PC-9 (cell line): ENCODE measurements at regions not wholly inside any gene's neighbourhood (a gene's known extent, or its start where the extent isn't known, plus 50 kb on each side); places are given as distances from the start of the nearest gene placed in this dataset.

ENCODE experiments used
- CTCF ChIP-seq: fragments of 200-600 bp; sonication (generic); conservative IDR thresholded peaks from 2 replicates; pipeline ENCODE4 v1.6.1; 2017; ENCODE audit warnings: mixed run types, antibody characterized with exemption, mild to moderate bottlenecking, moderate library complexity
- EZH2 ChIP-seq: fragments of 200-600 bp; sonication (generic); IDR thresholded peaks from 2 replicates; pipeline ENCODE4 v1.8.0; 2017; ENCODE audit warnings: antibody characterized with exemption, low read depth

GRCh38 chr3:30131191-30131590 lies 475.2 kb upstream of the TGFBR2 start:
- TF ChIP-seq EZH2 (no peak), CTCF (no peak)
